ENCODE measurements at regions not wholly inside any gene's neighbourhood (a gene's known extent, or its start where the extent isn't known, plus 50 kb on each side); places are given as distances from the start of the nearest gene placed in this dataset.

DNA sequence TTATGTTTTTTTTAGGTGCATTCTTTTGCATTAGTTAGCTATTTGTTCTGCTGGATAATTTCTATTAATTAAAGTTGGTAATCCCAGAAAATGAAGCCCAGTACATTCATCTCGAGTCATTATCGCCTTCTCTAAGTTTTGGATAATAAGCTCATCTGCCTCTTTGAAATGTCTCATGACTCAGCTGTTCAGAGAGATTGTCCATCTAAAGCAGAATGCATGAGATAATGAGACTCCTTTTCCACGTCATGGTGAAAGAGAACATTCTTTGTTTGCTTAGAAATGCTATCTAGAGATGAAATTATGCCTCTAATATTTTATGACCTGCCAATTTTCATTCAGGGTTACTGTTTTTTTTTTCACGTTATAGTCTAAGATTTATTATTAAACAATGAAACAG, 374.7 kb upstream of the GOLIM4 start:
- TF ChIP-seq, protein P1, sequence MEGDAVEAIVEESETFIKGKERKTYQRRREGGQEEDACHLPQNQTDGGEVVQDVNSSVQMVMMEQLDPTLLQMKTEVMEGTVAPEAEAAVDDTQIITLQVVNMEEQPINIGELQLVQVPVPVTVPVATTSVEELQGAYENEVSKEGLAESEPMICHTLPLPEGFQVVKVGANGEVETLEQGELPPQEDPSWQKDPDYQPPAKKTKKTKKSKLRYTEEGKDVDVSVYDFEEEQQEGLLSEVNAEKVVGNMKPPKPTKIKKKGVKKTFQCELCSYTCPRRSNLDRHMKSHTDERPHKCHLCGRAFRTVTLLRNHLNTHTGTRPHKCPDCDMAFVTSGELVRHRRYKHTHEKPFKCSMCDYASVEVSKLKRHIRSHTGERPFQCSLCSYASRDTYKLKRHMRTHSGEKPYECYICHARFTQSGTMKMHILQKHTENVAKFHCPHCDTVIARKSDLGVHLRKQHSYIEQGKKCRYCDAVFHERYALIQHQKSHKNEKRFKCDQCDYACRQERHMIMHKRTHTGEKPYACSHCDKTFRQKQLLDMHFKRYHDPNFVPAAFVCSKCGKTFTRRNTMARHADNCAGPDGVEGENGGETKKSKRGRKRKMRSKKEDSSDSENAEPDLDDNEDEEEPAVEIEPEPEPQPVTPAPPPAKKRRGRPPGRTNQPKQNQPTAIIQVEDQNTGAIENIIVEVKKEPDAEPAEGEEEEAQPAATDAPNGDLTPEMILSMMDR (IDR thresholded peaks at IDR 0.05): no peak
- TF ChIP-seq EP300 (IDR thresholded peaks at IDR 0.05) (no peak), POLR2A (IDR thresholded peaks at IDR 0.05) (no peak)

All from ovary (tissue), 3 donors.